Activated CD4-positive, alpha-beta memory T cell treated with anti-CD3 and anti-CD28 coated beads, Interleukin-2, amount 10 ng/mL, durations not matched to agents 7 days and 5 days (primary cell): ENCODE measurements at regions not wholly inside any gene's neighbourhood (a gene's known extent, or its start where the extent isn't known, plus 50 kb on each side); places are given as distances from the start of the nearest gene placed in this dataset.
"Not testable (repeated sequence)": the region's sequence is repeated elsewhere in the genome, so short reads cannot be mapped to it uniquely, and the experiment has no call there.

Experiments
- CTCF ChIA-PET: fragments of 350-600 bp; sonication (Branson Sonifier 250); formaldehyde crosslinking; loops from one replicate; lab custom pipeline; 2021; ENCODE audit warnings: antibody characterized with exemption, inconsistent platforms; lab: Charles Lee
- POLR2A ChIA-PET: fragments of 350-600 bp; sonication (Branson Sonifier 250); formaldehyde crosslinking; loops from one replicate; lab custom pipeline; 2021; ENCODE audit warnings: antibody characterized with exemption; lab: Charles Lee
- DNase-seq: peaks from one replicate; pipeline ENCODE4 v3.0.0-alpha.2; 2020
- H3K27ac Mint-ChIP-seq: one replicate; pipeline ENCODE4 v1.8.0; 2021; ENCODE audit warnings: mild to moderate bottlenecking, mixed read lengths
- H3K27me3 Mint-ChIP-seq: one replicate; pipeline ENCODE4 v1.8.0; 2021; ENCODE audit warnings: mixed read lengths
- H3K36me3 Mint-ChIP-seq: one replicate; pipeline ENCODE4 v1.8.0; 2021; ENCODE audit warnings: low read depth, mixed read lengths
- H3K4me1 Mint-ChIP-seq: one replicate; pipeline ENCODE4 v1.8.0; 2021; ENCODE audit warnings: mixed read lengths
- H3K4me3 Mint-ChIP-seq: one replicate; pipeline ENCODE4 v1.8.0; 2021; ENCODE audit warnings: mild to moderate bottlenecking, mixed read lengths
- H3K9me3 Mint-ChIP-seq: one replicate; pipeline ENCODE4 v1.8.0; 2021; ENCODE audit warnings: mixed read lengths

DNA sequence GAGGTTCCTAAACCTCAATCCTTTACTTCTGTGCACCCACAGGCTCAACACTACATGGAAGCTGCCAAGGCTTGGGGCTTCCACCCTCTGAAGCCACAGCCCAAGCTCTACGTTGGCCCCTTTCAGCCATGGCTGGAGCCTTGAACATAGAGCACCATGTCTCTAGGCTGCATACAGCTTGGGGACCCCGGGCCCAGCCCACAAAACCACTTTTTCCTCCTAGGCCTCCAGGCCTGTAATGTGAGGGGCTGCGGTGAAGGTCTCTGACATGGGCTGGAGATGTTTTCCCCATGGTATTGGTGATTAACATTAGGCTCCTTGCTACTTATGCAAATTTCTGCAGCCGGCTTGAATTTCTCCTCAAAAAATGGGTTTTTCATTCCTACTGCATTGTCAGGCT, 179.4 kb upstream of the C21orf91 start:
- DNase-seq, CTCF ChIA-PET, H3K27me3 Mint-ChIP-seq, H3K4me1 Mint-ChIP-seq, H3K36me3 Mint-ChIP-seq, H3K9me3 Mint-ChIP-seq, H3K4me3 Mint-ChIP-seq, POLR2A ChIA-PET, H3K27ac Mint-ChIP-seq: not testable (repeated sequence)

DNA sequence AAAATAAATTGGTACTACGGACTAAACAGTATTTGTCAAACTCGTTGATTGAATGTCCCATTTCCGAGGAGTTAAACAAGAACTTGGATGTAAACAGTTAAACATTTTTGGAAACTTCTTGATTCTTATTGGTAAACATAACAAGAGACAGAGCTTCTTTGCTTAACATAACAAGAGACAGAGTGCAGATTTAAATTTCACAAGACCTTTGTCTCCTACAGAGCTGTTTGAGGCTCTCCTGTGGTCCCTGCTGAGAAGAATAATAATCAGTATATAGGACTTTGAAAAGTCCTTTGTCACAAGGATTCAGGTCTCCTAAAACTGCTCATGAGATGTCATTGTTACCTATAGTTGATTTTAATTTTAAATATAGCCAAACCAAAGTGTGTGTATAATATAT, 170.6 kb upstream of the C21orf91 start:
- Mint-ChIP-seq H3K4me3 (no peak overlapping the region), H3K9me3 (peaks cover 8% of the 10 kb centered on the region), H3K27ac (no peak overlapping the region), H3K4me1 (no peaks in the 10 kb centered on the region), H3K36me3 (no peaks in the 10 kb centered on the region), H3K27me3 (no peaks in the 10 kb centered on the region)
- DNase-seq = no peak
- ChIA-PET POLR2A (no interaction called here), CTCF (no interaction called here)

DNA sequence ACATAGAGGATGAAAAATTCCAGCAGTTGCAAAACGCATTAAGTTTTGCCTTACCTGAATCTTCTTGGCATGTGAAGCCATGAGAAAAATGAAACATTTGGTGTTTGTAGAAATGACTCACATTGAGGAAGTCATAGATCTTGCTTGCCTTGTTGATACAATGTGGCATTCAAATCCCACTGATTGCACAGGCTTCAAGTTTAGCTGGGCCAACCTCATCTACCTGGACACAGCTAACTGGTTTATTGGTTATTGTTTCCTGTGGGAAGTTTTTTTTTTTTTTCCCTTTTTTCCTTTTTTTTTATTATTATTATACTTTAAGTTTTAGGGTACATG, 168.9 kb upstream of the C21orf91 start:
- ChIA-PET CTCF (no interaction called here), POLR2A (no interaction called here)
- H3K9me3 Mint-ChIP-seq = peaks cover 4% of the 10 kb centered on the region

DNA sequence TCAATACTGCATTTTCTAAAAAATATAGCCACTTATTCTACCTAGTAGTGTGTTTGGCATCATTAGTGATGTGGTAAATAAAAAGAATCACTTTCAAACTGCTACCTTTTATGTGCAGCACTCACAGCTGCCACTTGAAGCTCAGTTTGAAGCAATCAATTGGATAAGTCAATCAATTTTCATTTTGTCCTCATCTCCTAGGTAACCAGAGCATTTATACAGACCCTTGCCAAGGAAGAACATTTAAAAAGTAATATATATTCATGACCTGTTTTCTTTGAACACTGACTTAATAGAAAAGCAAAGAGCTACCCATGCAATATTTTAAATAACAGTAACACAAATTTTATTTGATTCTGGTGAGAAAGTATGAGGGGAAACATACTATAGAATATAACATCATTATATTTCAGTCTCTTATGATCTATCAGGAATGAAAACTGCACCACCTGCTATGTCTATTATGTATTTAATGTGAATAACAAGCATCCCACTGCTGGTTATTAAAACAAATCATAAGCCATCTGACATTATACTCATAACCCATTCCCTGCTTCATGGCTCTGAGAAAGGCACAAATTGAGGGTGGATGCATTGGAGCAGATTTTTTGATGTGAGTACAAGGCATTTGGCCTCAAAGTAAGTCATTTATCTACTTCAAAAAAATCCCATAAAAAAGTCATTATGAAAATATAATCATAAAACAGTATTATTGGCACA, 168.4 kb upstream of the C21orf91 start:
- H3K36me3 Mint-ChIP-seq = no peaks in the 10 kb centered on the region
- no peaks in the 10 kb centered on the region for H3K27me3 Mint-ChIP-seq
- no peak overlapping the region for H3K27ac Mint-ChIP-seq
- CTCF ChIA-PET = no interaction called here
- no peak overlapping the region for H3K4me3 Mint-ChIP-seq
- DNase-seq = no peak
- POLR2A ChIA-PET = no interaction called here
- peaks cover 4% of the 10 kb centered on the region for H3K9me3 Mint-ChIP-seq
- no peaks in the 10 kb centered on the region for H3K4me1 Mint-ChIP-seq

More for the DNA sequence above, 168.9 kb upstream of the C21orf91 start:
- Mint-ChIP-seq H3K27me3 (no peaks in the 10 kb centered on the region), H3K4me1 (no peaks in the 10 kb centered on the region), H3K36me3 (no peaks in the 10 kb centered on the region), H3K27ac (no peak overlapping the region), H3K4me3 (no peak overlapping the region)
- DNase-seq = no peak

DNA sequence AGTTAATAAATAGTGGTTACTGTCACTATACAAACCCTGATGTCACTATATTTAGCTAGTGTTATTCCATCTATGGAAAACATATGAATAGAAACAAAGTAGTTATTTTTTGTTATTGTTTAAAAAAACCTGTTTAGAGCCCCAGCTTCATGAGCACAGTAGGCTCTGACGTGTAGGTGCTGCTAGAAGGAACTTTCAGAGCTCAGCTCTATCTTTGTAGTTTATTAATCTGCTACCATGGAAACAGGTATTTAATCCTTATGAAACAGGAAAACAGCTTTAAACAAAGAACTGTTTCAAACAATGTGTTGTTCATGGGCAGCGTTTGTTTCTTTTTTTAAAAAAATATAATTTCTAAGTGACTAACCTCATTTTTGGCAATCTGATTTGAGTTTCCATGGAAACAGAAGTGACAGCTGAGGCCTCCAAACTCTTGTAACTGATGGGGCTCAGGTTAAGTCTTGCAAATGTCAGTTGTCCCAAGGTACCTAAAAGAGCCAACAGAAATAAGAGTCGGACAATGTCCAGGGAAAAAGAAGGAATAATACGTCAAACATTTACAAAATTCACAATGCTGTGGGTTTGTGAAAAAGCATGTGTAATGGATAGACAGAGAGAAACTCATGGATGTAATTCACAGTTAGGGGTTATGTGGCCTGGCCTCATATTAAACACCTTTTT, 162.0 kb upstream of the C21orf91 start:
- H3K4me3 Mint-ChIP-seq = no peak overlapping the region
- H3K36me3 Mint-ChIP-seq = no peaks in the 10 kb centered on the region
- ChIA-PET CTCF (no interaction called here), POLR2A (no interaction called here)
- no peaks in the 10 kb centered on the region for H3K4me1 Mint-ChIP-seq
- no peaks in the 10 kb centered on the region for H3K27me3 Mint-ChIP-seq
- H3K9me3 Mint-ChIP-seq = no peaks in the 10 kb centered on the region
- DNase-seq = no peak
- no peak overlapping the region for H3K27ac Mint-ChIP-seq

DNA sequence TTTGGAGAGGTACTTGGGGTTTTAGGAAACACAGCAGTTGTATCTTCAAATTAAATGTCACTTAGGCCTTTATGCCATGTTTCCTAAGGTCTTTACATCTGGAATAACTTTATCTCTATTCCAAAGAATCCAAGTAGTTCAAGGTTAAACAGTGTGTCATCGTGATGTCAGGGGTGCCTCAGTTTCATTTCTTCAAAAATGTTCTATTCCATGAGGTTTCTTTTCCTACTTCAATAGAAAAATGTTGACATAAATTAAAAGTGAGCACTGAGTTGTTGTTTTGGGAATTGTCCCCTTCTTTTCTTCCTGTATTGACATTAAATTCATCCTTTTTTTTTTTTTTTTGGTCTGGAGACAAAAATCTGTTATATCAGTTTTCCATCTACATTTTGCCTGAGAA, 160.6 kb upstream of the C21orf91 start:
- Mint-ChIP-seq H3K4me1 (no peaks in the 10 kb centered on the region), H3K4me3 (no peak overlapping the region), H3K27me3 (no peaks in the 10 kb centered on the region), H3K36me3 (no peaks in the 10 kb centered on the region), H3K9me3 (no peaks in the 10 kb centered on the region), H3K27ac (no peak overlapping the region)
- POLR2A ChIA-PET = no interaction called here
- CTCF ChIA-PET = interaction anchor here (0.7 kb wide), 1 partner anchor 144 kb away, joined by 4 read pairs; no protein-coding TSS in a partner anchor
- no peak for DNase-seq

DNA sequence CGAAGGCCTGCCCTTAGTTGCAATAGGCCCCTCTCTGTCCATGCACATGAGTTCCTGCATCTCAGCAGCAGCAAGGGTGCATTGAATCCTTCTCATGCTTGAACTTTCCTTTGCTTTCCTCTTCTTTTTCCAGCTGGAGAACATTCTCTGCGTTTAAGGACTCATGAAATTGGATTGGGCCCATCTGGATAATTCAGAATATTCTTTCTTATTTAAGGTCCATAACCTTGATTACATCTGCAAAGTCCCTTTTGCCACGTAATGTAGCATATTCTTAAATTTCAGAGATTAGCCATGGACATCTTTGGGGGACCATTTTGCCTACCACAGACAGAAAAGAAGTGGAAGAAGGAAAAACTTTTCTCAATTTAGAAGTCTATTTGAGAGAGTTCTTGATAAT, 159.7 kb upstream of the C21orf91 start:
- Mint-ChIP-seq H3K36me3 (no peaks in the 10 kb centered on the region), H3K4me1 (no peaks in the 10 kb centered on the region), H3K27me3 (no peaks in the 10 kb centered on the region), H3K4me3 (no peak overlapping the region), H3K27ac (no peak overlapping the region), H3K9me3 (no peaks in the 10 kb centered on the region)
- CTCF ChIA-PET = no interaction called here
- DNase-seq = no peak
- POLR2A ChIA-PET = no interaction called here

DNA sequence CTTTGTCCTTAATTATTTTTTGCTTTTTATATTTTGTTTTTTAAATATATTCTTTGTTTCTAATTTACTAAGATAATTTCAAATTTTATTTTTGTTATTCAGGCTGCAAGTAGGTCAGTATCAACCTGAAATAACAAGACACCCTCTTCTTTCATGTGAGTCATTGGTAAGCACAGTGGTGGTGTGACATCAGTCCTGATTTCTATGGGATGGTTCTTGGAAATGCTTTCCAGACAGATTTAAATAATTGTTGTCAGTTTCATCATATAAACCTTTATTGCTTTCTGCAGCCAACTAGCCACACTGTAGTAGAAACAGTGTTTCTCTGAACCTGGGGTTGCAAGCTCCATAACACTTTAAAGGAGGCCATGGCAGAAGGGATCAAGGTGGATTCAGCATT, 157.5 kb upstream of the C21orf91 start:
- ChIA-PET CTCF (no interaction called here), POLR2A (no interaction called here)
- H3K27ac Mint-ChIP-seq = no peak overlapping the region
- DNase-seq = no peak
- H3K9me3 Mint-ChIP-seq = no peaks in the 10 kb centered on the region
- H3K36me3 Mint-ChIP-seq = no peaks in the 10 kb centered on the region
- no peaks in the 10 kb centered on the region for H3K4me1 Mint-ChIP-seq
- H3K27me3 Mint-ChIP-seq = peaks cover 2% of the 10 kb centered on the region
- no peak overlapping the region for H3K4me3 Mint-ChIP-seq

DNA sequence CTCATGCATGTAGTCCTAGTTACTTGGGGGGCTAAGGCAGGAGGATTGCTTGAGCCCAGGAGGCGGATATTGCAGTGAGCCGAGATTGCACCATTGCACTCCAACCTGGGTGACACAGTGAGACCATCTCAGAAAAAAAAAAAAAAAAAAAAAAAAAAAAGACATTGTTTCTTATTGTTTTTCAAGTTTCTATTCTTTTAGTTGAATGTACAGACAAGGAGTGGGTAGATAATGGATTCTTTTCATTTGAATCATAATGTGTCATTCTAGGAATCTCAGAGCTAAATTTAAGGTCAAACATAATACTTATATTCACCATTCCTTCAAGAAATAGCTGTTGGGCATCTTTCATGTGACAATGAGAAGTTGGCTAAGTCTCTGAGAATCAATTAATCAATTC, 157.0 kb upstream of the C21orf91 start:
- CTCF ChIA-PET = no interaction called here
- POLR2A ChIA-PET = no interaction called here
- H3K9me3 Mint-ChIP-seq = no peaks in the 10 kb centered on the region
- no peak overlapping the region for H3K4me3 Mint-ChIP-seq
- no peaks in the 10 kb centered on the region for H3K36me3 Mint-ChIP-seq
- peaks cover 2% of the 10 kb centered on the region for H3K27me3 Mint-ChIP-seq
- no peak overlapping the region for H3K27ac Mint-ChIP-seq
- no peak for DNase-seq
- H3K4me1 Mint-ChIP-seq = no peaks in the 10 kb centered on the region

DNA sequence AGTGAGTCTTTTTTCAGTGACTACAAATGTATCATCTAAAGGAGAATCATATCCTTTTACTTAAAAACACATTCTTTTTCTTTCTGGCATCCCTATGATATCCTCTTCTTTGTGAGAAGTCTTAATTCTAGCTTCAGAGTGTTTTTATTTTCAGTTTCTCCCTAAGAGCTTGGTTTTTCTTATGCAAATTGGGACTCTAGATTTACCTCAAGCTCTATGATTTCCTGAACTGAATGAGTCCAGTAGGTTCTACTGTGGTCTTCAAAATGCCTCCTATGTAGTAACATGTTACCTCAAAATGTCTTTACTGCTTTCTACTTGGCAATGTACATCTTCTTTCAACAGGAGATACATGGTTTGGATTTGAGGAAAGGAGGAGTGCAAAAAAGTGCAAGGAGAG, 148.2 kb upstream of the C21orf91 start:
- Mint-ChIP-seq H3K4me1 (no peaks in the 10 kb centered on the region), H3K27me3 (no peaks in the 10 kb centered on the region), H3K9me3 (no peaks in the 10 kb centered on the region), H3K36me3 (no peaks in the 10 kb centered on the region), H3K27ac (no peak overlapping the region), H3K4me3 (no peak overlapping the region)
- no peak for DNase-seq
- POLR2A ChIA-PET = no interaction called here
- CTCF ChIA-PET = no interaction called here

DNA sequence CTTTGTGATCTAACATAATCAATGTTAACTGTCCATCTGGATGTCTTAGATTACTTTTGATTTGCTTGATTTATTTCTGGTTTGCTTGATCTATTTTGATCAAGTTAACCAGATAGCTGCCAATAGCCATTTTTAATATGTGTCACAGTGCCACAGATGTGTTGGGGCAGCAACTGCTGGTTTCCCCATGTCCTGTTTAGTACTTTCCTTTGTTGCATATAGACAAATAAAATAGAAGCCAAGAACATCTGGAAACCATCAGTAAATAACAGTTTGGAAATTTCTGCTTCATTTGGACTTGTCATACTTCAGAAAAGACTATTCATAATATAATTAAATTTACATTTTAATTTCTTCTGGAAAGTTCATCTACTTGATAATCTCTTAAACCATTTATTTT, 145.6 kb upstream of the C21orf91 start:
- no peak for DNase-seq
- Mint-ChIP-seq H3K27ac (no peak overlapping the region), H3K36me3 (no peaks in the 10 kb centered on the region), H3K4me1 (no peaks in the 10 kb centered on the region), H3K4me3 (no peak overlapping the region), H3K27me3 (no peaks in the 10 kb centered on the region), H3K9me3 (no peaks in the 10 kb centered on the region)
- POLR2A ChIA-PET = no interaction called here
- CTCF ChIA-PET = no interaction called here

DNA sequence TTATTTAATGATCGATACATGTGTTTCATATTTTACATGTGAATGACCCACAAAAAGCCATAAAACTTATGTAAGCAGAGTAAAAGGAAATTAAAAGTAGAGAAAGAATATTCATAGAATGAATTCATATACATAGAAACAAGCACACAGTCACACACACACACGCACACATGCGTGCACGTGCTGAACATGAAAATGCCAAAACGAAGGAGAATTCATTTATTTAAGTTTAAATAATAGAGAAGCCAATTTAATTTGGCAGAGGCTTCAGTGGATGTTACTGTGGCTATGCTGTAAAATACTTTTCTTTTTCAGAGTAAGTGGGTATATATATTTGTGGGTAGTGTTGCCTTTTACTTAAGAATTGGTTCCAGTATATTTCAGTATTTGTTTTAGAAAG, 145.0 kb upstream of the C21orf91 start:
- no peak overlapping the region for H3K4me3 Mint-ChIP-seq
- DNase-seq = no peak
- H3K4me1 Mint-ChIP-seq = no peaks in the 10 kb centered on the region
- POLR2A ChIA-PET = no interaction called here
- H3K9me3 Mint-ChIP-seq = no peaks in the 10 kb centered on the region
- H3K27me3 Mint-ChIP-seq = no peaks in the 10 kb centered on the region
- CTCF ChIA-PET = no interaction called here
- no peak overlapping the region for H3K27ac Mint-ChIP-seq
- H3K36me3 Mint-ChIP-seq = no peaks in the 10 kb centered on the region

DNA sequence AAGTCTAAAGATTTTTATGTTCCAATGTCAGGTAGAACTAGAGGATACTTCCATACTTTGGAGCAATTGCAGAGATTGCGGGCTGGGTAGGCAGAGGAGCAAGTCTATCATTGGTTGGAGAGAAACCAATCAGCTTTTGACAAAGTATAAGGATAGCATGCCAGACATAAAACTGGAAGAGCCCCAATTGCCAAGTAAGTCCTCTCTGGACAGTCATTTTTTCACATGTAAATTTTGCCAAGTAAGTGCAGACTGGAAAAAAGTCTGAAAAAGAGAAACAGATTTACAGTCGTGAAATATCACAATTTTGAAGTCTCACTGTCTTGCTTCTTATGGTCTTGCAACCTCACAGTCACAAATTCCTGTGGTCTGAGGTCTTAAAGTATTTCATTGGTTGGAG, 131.4 kb upstream of the C21orf91 start:
- no peak overlapping the region for H3K27ac Mint-ChIP-seq
- H3K27me3 Mint-ChIP-seq = no peaks in the 10 kb centered on the region
- no peaks in the 10 kb centered on the region for H3K9me3 Mint-ChIP-seq
- DNase-seq = no peak
- H3K36me3 Mint-ChIP-seq = no peaks in the 10 kb centered on the region
- CTCF ChIA-PET = no interaction called here
- POLR2A ChIA-PET = no interaction called here
- no peaks in the 10 kb centered on the region for H3K4me1 Mint-ChIP-seq
- H3K4me3 Mint-ChIP-seq = no peak overlapping the region

DNA sequence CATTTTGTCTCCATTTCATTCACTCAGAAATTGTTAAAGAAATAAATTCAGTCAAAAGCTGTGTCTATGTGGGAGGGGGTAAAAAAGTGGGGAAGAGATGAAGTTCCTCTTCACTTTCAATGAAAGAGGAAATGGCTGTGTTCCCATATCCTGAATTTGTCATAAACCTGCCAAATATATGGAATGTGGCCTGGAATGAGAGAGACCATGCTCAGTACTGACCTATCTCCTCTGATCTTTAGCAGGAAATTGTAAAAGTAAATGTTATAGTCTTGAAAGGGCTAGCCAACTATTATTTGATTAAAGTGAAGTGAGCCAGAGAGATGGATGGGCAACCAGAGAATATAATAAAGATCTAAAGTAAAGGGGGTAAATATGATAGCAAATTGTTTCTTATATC, 130.3 kb upstream of the C21orf91 start:
- no peaks in the 10 kb centered on the region for H3K4me1 Mint-ChIP-seq
- no peaks in the 10 kb centered on the region for H3K27me3 Mint-ChIP-seq
- H3K4me3 Mint-ChIP-seq = no peak overlapping the region
- CTCF ChIA-PET = interaction anchor here (2.0 kb wide), 1 partner anchor 25 kb away, joined by 5 read pairs; no protein-coding TSS in a partner anchor
- no peak for DNase-seq
- no peak overlapping the region for H3K27ac Mint-ChIP-seq
- H3K9me3 Mint-ChIP-seq = peaks cover 2% of the 10 kb centered on the region
- H3K36me3 Mint-ChIP-seq = no peaks in the 10 kb centered on the region
- POLR2A ChIA-PET = no interaction called here
